ENCODE measurements at regions not wholly inside any gene's neighbourhood (a gene's known extent, or its start where the extent isn't known, plus 50 kb on each side); places are given as distances from the start of the nearest gene placed in this dataset.

DNA sequence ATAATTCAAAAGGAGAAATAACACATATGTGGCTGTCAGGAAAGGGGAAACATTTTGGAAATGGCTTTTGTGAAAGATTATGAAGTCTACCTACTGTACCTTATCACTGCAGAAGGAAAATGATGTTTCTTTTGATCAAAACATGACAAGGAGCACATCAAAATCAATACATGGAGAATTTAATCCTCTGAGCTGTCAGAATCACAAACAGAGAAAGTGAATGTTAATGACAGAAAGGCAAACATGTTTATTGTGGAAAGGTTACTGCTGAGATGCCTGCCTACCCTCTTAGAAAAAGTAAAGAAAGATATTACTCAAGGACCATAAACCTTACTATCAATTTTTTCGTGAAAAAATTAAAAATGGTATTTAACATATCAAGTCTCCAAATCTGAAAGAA lies 794.5 kb upstream of the GYPC start:
- TF ChIP-seq, protein P1, sequence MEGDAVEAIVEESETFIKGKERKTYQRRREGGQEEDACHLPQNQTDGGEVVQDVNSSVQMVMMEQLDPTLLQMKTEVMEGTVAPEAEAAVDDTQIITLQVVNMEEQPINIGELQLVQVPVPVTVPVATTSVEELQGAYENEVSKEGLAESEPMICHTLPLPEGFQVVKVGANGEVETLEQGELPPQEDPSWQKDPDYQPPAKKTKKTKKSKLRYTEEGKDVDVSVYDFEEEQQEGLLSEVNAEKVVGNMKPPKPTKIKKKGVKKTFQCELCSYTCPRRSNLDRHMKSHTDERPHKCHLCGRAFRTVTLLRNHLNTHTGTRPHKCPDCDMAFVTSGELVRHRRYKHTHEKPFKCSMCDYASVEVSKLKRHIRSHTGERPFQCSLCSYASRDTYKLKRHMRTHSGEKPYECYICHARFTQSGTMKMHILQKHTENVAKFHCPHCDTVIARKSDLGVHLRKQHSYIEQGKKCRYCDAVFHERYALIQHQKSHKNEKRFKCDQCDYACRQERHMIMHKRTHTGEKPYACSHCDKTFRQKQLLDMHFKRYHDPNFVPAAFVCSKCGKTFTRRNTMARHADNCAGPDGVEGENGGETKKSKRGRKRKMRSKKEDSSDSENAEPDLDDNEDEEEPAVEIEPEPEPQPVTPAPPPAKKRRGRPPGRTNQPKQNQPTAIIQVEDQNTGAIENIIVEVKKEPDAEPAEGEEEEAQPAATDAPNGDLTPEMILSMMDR (IDR thresholded peaks at IDR 0.05 in 8 of 11, conservative IDR thresholded peaks at IDR 0.05 in 3 of 11): no peak
- no peak for TF ChIP-seq POLR2A (IDR thresholded peaks at IDR 0.05)
- no peak for TF ChIP-seq POLR2AphosphoS5 (IDR thresholded peaks at IDR 0.05)

All from spleen (tissue), 7 donors.